Right kidney (tissue), 1 donor: ENCODE measurements at regions not wholly inside any gene's neighbourhood (a gene's known extent, or its start where the extent isn't known, plus 50 kb on each side); places are given as distances from the start of the nearest gene placed in this dataset.

Experiments used
- DNase-seq: peaks from one replicate; pipeline ENCODE4 v3.0.0-alpha.2; 2016

- no peak for DNase-seq
Measured at GRCh38 chr6:108778421-108779186, 69.6 kb upstream of the ARMC2 start.

- DNase-seq, result no peak
Measured at GRCh38 chr6:108779536-108780275, 68.5 kb upstream of the ARMC2 start.

GRCh38 chr6:108780784-108781183, 67.4 kb upstream of the ARMC2 start:
- DNase-seq, result no peak

GRCh38 chr6:108781419-108782100, 66.7 kb upstream of the ARMC2 start:
- no peak for DNase-seq

- peak; percentile 81 for DNase-seq
Measured at GRCh38 chr6:108782179-108783041, 65.8 kb upstream of the ARMC2 start.

- no peak for DNase-seq
Measured at GRCh38 chr6:108785653-108786052, 62.6 kb upstream of the ARMC2 start.

GRCh38 chr6:108788416-108788815, 59.8 kb upstream of the ARMC2 start:
- DNase-seq, result no peak

- DNase-seq, result no peak
Measured at GRCh38 chr6:108789475-108789874, 58.7 kb upstream of the ARMC2 start.

- DNase-seq, result no peak
Measured at GRCh38 chr6:108791700-108792099, 56.5 kb upstream of the ARMC2 start.

GRCh38 chr6:108793516-108794251, 54.5 kb upstream of the ARMC2 start:
- DNase-seq, result no peak

GRCh38 chr6:108795122-108795521, 53.1 kb upstream of the ARMC2 start:
- no peak for DNase-seq

GRCh38 chr6:108795814-108796213, 52.4 kb upstream of the ARMC2 start:
- DNase-seq, result no peak

- no peak for DNase-seq
Measured at GRCh38 chr6:108796875-108797274, 51.3 kb upstream of the ARMC2 start.

- no peak for DNase-seq
Measured at GRCh38 chr6:108797951-108798669, 50.1 kb upstream of the ARMC2 start.
